ENCODE measurements at regions not wholly inside any gene's neighbourhood (a gene's known extent, or its start where the extent isn't known, plus 50 kb on each side); places are given as distances from the start of the nearest gene placed in this dataset.
"Not testable (repeated sequence)": the region's sequence is repeated elsewhere in the genome, so short reads cannot be mapped to it uniquely, and the experiment has no call there.

GRCh38 chr16:29205151-29205550 is 201.4 kb downstream of the NPIPB11 start:
- H3K14ac ChIP-seq (replicated peaks; ENCODE audit: low read depth, low read length); BruUV-seq (replicated peaks); H2BK5ac ChIP-seq (ENCODE audit: low read depth, low read length, poor library complexity, severe bottlenecking); H3K56ac ChIP-seq (ENCODE audit: extremely low read depth, insufficient read depth, low read length); H3K9me3 ChIP-seq (ENCODE audit: control insufficient read depth, insufficient read depth, low read length); H3K4me3 ChIP-seq (ENCODE audit: insufficient read depth, low read depth, low read length); H3K27me3 ChIP-seq (ENCODE audit: control insufficient read depth, insufficient read depth, low read length); H4K8ac ChIP-seq (ENCODE audit: low read depth in 2 of 2, low read length in 2 of 2); H2AK9ac ChIP-seq (replicated peaks; ENCODE audit: low read depth, low read length, poor library complexity); H2BK120ac ChIP-seq (ENCODE audit: low read depth, low read length); DNase-seq; intact Hi-C loops (cut with micrococcal nuclease); CTCF ChIA-PET; H3K36me3 ChIP-seq (ENCODE audit: control insufficient read depth, insufficient read depth, low read length); H3K4ac ChIP-seq (ENCODE audit: low read depth, low read length); H3K18ac ChIP-seq (ENCODE audit: low read depth, low read length); POLR2A ChIA-PET (ENCODE audit: unreplicated experiment); H4K91ac ChIP-seq (ENCODE audit: insufficient read depth, low read depth, low read length); H3K79me1 ChIP-seq (ENCODE audit: low read depth in 1 of 2, low read length in 2 of 2); H2BK20ac ChIP-seq (ENCODE audit: low read depth, low read length); H4K20me1 ChIP-seq (ENCODE audit: insufficient read depth, low read length); in situ Hi-C loops (cut with MboI; ENCODE audit: low sequenced_read_pairs); H2BK15ac ChIP-seq (ENCODE audit: low read depth, low read length); H4K5ac ChIP-seq (ENCODE audit: low read depth, low read length); H3K27ac ChIP-seq (ENCODE audit: insufficient read depth, low read length); H2AFZ ChIP-seq (replicated peaks; ENCODE audit: low read length, poor library complexity); H3K9me1 ChIP-seq (ENCODE audit: insufficient read depth, low read length); ATAC-seq (ENCODE audit: low read depth); H3K9ac ChIP-seq (ENCODE audit: low read depth, low read length); H3K4me2 ChIP-seq (ENCODE audit: low read depth, low read length); dilution Hi-C loops (cut with HindIII; ENCODE audit: low sequenced_read_pairs, unreplicated experiment); H3K23ac ChIP-seq (ENCODE audit: low read depth, low read length); H2AK5ac ChIP-seq (ENCODE audit: low read depth, low read length): not testable (repeated sequence)
- WGBS, 2 experiments (ENCODE audit: extremely low coverage in 2 of 2, insufficient read length in 1 of 2), result 89% methylated on average over 1 of the region's 2 CpGs; no CpG with 5 or more reads in 1 of the 2 experiments
- H3K4me1 ChIP-seq (ENCODE audit: control insufficient read depth, insufficient read depth, low read length), result peaks cover 25% of the 10 kb centered on the region

All from IMR-90 (cell line).